Transverse colon (tissue), 4 donors: ENCODE measurements at regions not wholly inside any gene's neighbourhood (a gene's known extent, or its start where the extent isn't known, plus 50 kb on each side); places are given as distances from the start of the nearest gene placed in this dataset.

Experiments used
- DNase-seq: peaks from one replicate; pipeline ENCODE4 v3.0.0-alpha.2; 2019
- H3K27ac ChIP-seq, 4 donors: fragments of 200-600 bp; sonication (generic); 2 replicates each; pipeline ENCODE4 v1.5.1; 2016 to 2018; ENCODE audit warnings: inconsistent platforms in 4 of 4
- H3K27me3 ChIP-seq: fragments of 200-600 bp; sonication (generic); 2 replicates; pipeline ENCODE4 v1.5.1; 2017; ENCODE audit warnings: inconsistent platforms
- H3K36me3 ChIP-seq, 4 donors: fragments of 200-600 bp; sonication (generic); 2 replicates each; pipeline ENCODE4 v1.5.1; 2017 to 2019; ENCODE audit warnings: inconsistent platforms in 4 of 4
- H3K4me1 ChIP-seq, 4 donors: fragments of 200-600 bp; sonication (generic); 2 replicates each; pipeline ENCODE4 v1.5.1; 2017 to 2020; ENCODE audit warnings: inconsistent platforms in 4 of 4
- H3K4me3 ChIP-seq, 4 donors: fragments of 200-600 bp; sonication (generic); 1 replicate in 1 of 4; 2 replicates in 3 of 4; pipeline versions ENCODE4 v1.5.1 to v1.6.1; 2017 to 2019; ENCODE audit warnings: inconsistent platforms in 4 of 4
- H3K9me3 ChIP-seq, 2 donors: fragments of 200-600 bp; sonication (generic); 2 replicates each; pipeline ENCODE4 v1.5.1; 2017 to 2019; ENCODE audit warnings: inconsistent platforms in 2 of 2
- CTCF ChIP-seq, 5 experiments: fragments of 200-600 bp in 3 of 5; fragments of 450-650 bp in 2 of 5; sonication (generic) in 3 of 5; IDR thresholded peaks; 1 replicate in 2 of 5; 2 replicates in 3 of 5; pipeline ENCODE4 v1.5.1; 2016 to 2017; ENCODE audit warnings: antibody characterized with exemption in 5 of 5, inconsistent platforms in 3 of 5, mild to moderate bottlenecking in 2 of 5, moderate library complexity in 1 of 5
- EP300 ChIP-seq: sonication (generic); formaldehyde crosslinking; IDR thresholded peaks from one replicate; pipeline ENCODE4 v1.6.1; 2017; ENCODE audit warnings: antibody characterized with exemption, low read depth
- POLR2A ChIP-seq: fragments of 450-650 bp; IDR thresholded peaks from one replicate; pipeline ENCODE4 v1.6.1; 2016; ENCODE audit warnings: antibody characterized with exemption, mild to moderate bottlenecking, moderate library complexity
- POLR2AphosphoS5 ChIP-seq, 3 donors: sonication (generic); formaldehyde crosslinking; IDR thresholded peaks; one replicate each; pipeline ENCODE4 v1.6.1; 2016; ENCODE audit warnings: antibody characterized with exemption in 3 of 3
- WGBS, 2 donors: methylation state at CpG; one replicate each; pipeline ENCODE4 v1.1.5; 2018; ENCODE audit warnings: low coverage in 1 of 2; 5-methylcytosine and 5-hydroxymethylcytosine counted together
- in situ Hi-C, 4 donors: fragments of 200-750 bp; cut with MboI; loops; one replicate each; pipeline versions ENCODE4 v1.15.0 to v1.15.1; 2017; ENCODE audit warnings: low sequenced_read_pairs in 3 of 4, low pct_ligation_motif_present in 1 of 4, low pct_unique_long_range_greater_than_20kb in 1 of 4
- intact Hi-C: fragments of 100-400 bp; cut with DNase I; formaldehyde crosslinking; loops from one replicate; pipeline ENCODE4 v1.15.1; 2023; ENCODE audit warnings: low total_unique reads

- WGBS, 2 donors = 82 to 88% methylated on average over 14 to 17 of the region's 17 CpGs
- intact Hi-C loops = no loop called here
- no peaks in the 10 kb centered on the region for H3K36me3 ChIP-seq
- TF ChIP-seq CTCF (IDR thresholded peaks at IDR 0.05) (no peak), POLR2AphosphoS5 (IDR thresholded peaks at IDR 0.05) (no peak)
- in situ Hi-C loops = no loop called here
- no peaks in the 10 kb centered on the region for H3K27me3 ChIP-seq
- no peak overlapping the region for H3K27ac ChIP-seq
- no peak overlapping the region for H3K4me3 ChIP-seq
- no peak for DNase-seq
- no peaks in the 10 kb centered on the region for H3K9me3 ChIP-seq
- no peaks in the 10 kb centered on the region for H3K4me1 ChIP-seq
These were observed 136.6 kb upstream of the HHIP start for GRCh38 chr4:144509088-144510015.

- in situ Hi-C loops (no loop called here), intact Hi-C loops (no loop called here)
- Histone ChIP-seq H3K9me3 (no peaks in the 10 kb centered on the region), H3K4me3 (no peak overlapping the region), H3K4me1 (no peaks in the 10 kb centered on the region), H3K27me3 (no peaks in the 10 kb centered on the region), H3K36me3 (no peaks in the 10 kb centered on the region), H3K27ac (no peak overlapping the region)
- DNase-seq = no peak
- TF ChIP-seq POLR2A (no peak), EP300 (no peak), CTCF (IDR thresholded peaks at IDR 0.05) (no peak), POLR2AphosphoS5 (IDR thresholded peaks at IDR 0.05) (no peak)
- WGBS, 2 donors = 54 to 59% methylated on average over 1 of the region's 1 CpG
These were observed 131.2 kb upstream of the HHIP start for GRCh38 chr4:144514736-144515135.

- Histone ChIP-seq H3K4me3 (no peak overlapping the region), H3K9me3 (no peaks in the 10 kb centered on the region), H3K4me1 (no peaks in the 10 kb centered on the region), H3K27me3 (no peaks in the 10 kb centered on the region), H3K27ac (no peak overlapping the region), H3K36me3 (no peaks in the 10 kb centered on the region)
- in situ Hi-C loops (no loop called here), intact Hi-C loops (no loop called here)
- 64 to 67% methylated on average over 8 of the region's 8 CpGs for WGBS, 2 donors
- DNase-seq = no peak
- no peak for TF ChIP-seq POLR2AphosphoS5 (IDR thresholded peaks at IDR 0.05)
- TF ChIP-seq POLR2A = no peak
- TF ChIP-seq EP300 = no peak
- TF ChIP-seq CTCF (IDR thresholded peaks at IDR 0.05) = no peak
These were observed 127.6 kb upstream of the HHIP start for GRCh38 chr4:144518181-144518895.

- H3K36me3 ChIP-seq = no peaks in the 10 kb centered on the region
- no peaks in the 10 kb centered on the region for H3K9me3 ChIP-seq
- H3K4me3 ChIP-seq = no peak overlapping the region
- TF ChIP-seq POLR2AphosphoS5 (IDR thresholded peaks at IDR 0.05) = no peak
- TF ChIP-seq CTCF (IDR thresholded peaks at IDR 0.05) = no peak
- TF ChIP-seq EP300 = no peak
- TF ChIP-seq POLR2A = no peak
- no peaks in the 10 kb centered on the region for H3K27me3 ChIP-seq
- no peak overlapping the region for H3K27ac ChIP-seq
- intact Hi-C loops (no loop called here), in situ Hi-C loops (no loop called here)
- WGBS, 2 donors = 72 to 92% methylated on average over 2 of the region's 2 CpGs
- no peak for DNase-seq
- H3K4me1 ChIP-seq = no peaks in the 10 kb centered on the region
These were observed 114.1 kb upstream of the HHIP start for GRCh38 chr4:144531841-144532240.
